PC-9 (cell line): ENCODE measurements at regions not wholly inside any gene's neighbourhood (a gene's known extent, or its start where the extent isn't known, plus 50 kb on each side); places are given as distances from the start of the nearest gene placed in this dataset.

Source experiments
- CTCF ChIP-seq: fragments of 200-600 bp; sonication (generic); conservative IDR thresholded peaks from 2 replicates; pipeline ENCODE4 v1.6.1; 2017; ENCODE audit warnings: mixed run types, antibody characterized with exemption, mild to moderate bottlenecking, moderate library complexity
- EZH2 ChIP-seq: fragments of 200-600 bp; sonication (generic); IDR thresholded peaks from 2 replicates; pipeline ENCODE4 v1.8.0; 2017; ENCODE audit warnings: antibody characterized with exemption, low read depth

GRCh38 chr22:27609451-27609888 is 192.1 kb downstream of the MN1 start:
- TF ChIP-seq CTCF (no peak), EZH2 (no peak)
